CD4-positive, alpha-beta T cell treated with Interleukin-4 for 4 hours (primary cell): ENCODE measurements at regions not wholly inside any gene's neighbourhood (a gene's known extent, or its start where the extent isn't known, plus 50 kb on each side); places are given as distances from the start of the nearest gene placed in this dataset.
"Not testable (repeated sequence)": the region's sequence is repeated elsewhere in the genome, so short reads cannot be mapped to it uniquely, and the experiment has no call there.

Source experiments
- DNase-seq: peaks from one replicate; pipeline ENCODE4 v3.0.0-alpha.2; 2020

DNA sequence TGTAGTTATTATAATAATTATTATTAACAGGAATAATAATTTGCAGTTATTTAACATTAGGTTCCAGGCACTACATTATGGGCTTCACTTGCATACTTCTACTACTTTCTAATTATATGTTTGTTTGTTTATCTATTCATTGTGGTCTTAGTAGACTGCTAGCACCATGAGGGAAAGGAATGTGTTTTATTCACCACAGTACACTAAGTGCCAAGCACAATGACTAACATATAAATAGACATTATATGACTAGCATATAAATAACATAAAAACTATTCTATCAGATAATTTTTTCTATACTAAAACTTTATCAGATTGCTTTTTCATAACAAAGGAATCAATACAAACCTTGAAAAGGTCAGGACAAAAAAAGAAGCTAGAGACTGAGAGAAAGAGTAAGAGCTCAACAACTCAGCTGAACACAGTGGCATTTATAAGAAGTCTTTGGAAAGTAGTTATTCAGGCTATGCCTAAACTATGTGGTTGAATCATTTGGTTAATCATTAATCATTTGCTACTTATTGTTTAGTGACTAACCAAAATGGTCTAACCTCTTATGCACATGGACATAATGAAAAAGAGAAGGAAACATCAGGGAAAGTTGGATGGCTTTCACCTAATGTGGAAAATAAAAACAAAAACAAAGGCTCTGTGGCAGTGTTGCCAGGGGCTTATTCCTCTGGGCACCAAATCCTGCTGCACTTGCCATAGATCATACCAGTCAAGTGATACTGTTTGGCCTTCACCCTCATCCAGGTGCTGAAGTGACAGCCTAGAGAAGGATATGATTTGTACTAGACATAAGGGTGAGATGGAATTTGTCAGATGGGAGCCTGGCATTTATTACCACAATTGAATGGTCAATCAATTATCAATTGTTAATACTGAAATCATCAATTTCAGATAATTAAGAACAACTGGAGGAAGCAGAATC, 174.9 kb downstream of the ETAA1 start:
- DNase-seq: no peak

- DNase-seq: no peak
Measured at GRCh38 chr2:67572721-67573435, 175.7 kb downstream of the ETAA1 start.

DNA sequence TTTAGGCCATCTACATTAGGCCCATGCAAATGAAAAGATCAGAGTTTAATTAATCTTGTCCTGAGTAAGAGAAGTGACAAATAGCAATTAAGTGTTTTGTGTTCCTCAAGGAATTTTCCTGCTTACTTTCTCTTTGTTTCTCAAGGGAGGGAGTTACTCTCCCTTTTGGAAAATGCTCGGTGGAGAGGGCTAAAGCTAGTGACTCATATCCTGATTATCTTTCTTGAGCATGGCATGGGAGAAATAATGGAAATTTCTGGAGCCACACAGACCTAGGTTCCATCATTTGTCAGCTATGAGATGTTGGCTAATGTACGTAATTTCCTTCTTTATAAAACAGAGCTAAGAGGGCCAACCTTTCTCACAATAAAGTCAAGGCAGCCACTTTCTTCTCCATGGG, 177.1 kb downstream of the ETAA1 start:
- DNase-seq: no peak

DNA sequence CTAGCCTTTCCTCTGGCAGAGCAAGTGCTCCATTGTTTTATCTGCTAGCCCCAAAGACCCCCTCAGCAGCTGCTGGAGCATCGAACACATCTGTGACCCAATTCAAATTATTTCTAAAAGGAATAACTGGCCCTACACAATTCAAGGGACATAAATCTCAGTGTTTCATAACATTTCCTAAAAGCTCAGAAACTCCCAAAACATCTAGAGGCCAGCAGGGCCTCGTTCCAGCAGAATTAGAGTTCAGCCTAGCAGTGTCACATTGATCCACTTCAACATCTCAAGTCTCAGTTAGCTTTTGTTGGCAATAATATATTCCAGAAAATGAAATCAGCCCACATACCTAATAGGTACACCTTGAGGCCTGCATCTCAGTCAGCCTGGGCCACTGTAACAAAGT, 179.1 kb downstream of the ETAA1 start:
- no peak for DNase-seq

- DNase-seq: no peak
Measured at GRCh38 chr2:67576991-67577390, 179.9 kb downstream of the ETAA1 start.

DNA sequence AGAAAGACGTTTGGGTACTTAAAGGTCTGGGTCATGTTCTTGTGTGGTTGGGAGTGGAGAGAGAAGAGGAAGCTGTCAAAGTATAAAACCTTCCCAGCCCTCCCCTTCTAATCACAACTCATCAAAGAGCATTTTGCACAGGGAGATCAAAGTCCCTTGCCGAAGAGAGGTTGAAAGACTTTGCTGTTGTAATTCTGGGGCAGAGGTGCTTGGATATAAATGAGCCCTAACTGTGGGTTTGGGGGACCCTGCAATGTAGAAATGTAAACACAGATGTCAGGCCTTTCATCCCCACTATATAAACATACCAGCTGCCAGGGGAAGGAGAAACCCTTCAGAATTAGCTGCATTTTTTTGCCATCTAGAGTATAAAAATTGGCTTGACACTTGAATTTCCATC, 182.1 kb downstream of the ETAA1 start:
- no peak for DNase-seq

DNA sequence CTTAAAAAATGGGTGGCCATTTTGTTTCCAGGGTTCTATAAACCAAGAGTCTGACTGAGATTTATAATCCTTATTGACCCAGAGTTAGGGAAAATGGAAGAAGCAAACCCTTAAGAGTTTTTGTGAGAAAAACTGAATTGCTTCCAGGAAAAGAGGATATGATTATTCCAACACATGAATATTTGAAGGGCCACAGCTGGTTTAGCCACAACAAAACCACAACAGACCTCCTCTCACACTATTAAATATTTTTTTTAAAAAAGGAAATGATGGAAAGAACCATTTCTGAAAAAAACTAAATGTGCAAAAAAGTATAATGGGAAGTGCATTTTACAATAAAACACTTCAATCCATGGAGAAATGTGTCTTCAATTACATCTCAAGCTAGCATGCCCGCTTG, 182.7 kb downstream of the ETAA1 start:
- no peak for DNase-seq

GRCh38 chr2:67581751-67582150, 184.6 kb downstream of the ETAA1 start:
- no peak for DNase-seq

- no peak for DNase-seq
Measured at GRCh38 chr2:67583185-67583584, 186.1 kb downstream of the ETAA1 start.

DNA sequence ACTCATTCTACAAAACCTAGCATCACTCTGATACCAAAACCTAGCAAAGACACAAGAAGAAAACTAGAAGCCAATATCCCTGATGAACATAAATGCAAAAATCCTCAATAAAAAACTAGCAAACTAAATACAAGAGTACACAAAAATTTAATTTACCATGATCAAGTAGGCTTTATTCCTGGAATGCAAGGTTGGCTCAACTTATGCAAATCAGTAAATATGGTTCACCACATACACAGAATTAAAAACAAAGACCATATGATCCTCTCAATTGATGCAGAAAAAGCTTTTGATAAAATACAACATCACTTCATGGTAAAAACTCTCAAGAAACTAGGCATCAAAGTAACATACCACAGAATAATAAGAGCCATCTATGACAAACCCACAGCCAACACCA, 188.3 kb downstream of the ETAA1 start:
- DNase-seq: no peak

DNA sequence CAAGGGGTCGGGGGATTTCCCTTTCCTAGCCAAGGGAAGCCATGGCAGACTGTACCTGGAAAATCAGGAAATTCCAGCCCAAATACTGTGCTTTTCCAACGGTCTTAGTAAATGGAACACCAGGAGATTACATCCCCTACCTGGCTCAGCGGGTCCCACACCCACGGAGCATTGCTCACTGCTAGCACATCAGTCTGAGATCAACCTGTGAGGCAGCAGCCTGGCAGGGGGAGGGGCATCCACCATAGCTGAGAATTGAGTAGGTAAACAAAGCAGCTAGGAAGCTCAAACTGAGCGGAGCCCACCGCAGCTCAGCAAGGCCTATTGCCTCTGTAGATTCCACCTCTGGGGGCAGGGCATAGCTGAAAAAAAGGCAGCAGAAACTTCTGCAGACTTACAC, 192.0 kb downstream of the ETAA1 start:
- not testable (repeated sequence) for DNase-seq

DNA sequence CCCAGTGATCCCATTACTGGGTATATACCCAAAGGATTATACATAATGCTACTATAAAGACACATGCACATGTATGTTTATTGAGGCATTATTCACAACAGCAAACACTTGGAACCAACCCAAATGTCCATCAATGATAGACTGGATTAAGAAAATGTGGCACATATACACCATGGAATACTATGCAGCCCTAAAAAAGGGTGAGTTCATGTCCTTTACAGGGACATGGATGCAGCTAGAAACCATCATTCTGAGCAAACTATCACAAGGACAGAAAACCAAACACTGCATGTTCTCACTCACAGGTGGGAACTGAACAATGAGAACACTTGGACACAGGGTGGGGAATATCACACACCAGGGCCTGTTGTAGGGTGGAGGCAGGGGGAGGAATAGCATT, 197.4 kb downstream of the ETAA1 start:
- not testable (repeated sequence) for DNase-seq

DNA sequence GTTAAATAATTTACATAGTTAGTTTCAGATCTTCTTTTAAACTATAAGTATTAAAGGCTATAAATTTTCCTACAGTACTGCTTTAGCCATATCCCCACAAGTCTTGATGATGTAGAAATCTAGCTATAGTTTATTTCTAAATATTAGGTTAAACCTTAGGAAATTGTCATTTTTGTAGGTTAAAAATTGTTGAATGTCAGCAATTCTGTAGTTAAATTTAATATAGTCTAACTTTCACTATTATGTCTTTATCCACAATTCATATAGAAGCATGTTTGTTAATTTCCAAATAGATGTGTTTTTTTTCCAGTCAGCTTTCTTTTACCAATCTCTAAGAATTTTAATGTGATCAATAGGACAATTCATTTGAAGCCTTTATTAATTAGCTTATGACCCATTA, 199.7 kb downstream of the ETAA1 start:
- no peak for DNase-seq

DNA sequence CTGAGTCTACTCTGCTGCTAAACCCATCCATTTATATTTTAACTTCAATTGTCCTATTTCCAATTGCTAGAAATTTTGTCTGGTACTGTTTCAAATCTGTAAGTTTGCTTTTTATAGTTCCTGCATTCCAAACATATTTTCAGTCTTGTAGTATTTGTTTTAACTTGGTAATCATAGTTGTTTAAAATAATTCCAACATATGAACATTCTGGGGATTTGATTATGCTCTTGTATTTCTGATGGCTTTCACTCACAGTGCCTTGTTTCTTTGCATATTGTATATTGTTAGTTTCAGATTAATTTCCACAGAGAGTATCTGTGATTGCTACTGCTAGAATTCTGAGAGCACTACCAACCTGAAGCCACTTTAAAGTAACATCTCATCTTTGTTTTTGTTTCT, 202.4 kb downstream of the ETAA1 start:
- DNase-seq: no peak

- DNase-seq: no peak
Measured at GRCh38 chr2:67600222-67600871, 203.2 kb downstream of the ETAA1 start.

DNA sequence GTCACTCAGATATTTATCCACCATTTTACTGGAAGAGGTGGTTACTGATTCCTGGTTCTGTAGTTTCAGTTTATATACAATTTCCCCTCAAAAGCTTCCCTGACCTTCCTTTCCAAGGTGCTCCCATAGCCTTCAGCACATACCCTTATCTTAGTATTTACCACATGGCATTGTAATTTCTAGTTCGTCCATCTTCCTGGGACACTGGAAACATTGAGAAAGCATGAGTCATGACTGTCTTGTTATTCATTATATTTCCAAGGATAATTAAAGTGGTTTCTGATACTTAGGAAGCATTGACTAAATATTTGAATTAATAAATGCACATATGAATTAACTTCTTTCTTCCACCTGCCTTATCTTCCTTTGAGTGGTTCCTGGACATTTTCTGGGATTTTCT, 203.8 kb downstream of the ETAA1 start:
- DNase-seq: no peak

DNA sequence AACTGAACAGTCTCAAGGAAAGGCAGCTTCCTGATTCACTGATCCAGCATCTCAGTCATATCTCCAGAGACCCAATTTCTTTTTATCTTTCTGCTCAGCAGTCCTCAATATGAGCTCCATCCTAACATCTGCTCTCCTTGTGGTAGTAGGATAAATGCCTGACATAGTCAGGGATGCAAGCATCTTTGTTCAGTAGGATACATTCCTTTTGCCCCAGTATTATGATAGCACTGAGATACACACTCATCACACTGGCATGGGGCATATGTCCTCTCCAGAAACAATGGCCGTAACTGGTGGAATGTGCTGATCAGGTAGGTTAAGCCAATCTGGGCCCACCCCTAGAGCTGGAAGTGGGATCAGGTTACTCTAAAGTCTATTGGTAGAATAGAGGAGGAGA, 207.2 kb downstream of the ETAA1 start:
- no peak for DNase-seq

GRCh38 chr2:67612576-67613042, 215.5 kb downstream of the ETAA1 start:
- DNase-seq: no peak

DNA sequence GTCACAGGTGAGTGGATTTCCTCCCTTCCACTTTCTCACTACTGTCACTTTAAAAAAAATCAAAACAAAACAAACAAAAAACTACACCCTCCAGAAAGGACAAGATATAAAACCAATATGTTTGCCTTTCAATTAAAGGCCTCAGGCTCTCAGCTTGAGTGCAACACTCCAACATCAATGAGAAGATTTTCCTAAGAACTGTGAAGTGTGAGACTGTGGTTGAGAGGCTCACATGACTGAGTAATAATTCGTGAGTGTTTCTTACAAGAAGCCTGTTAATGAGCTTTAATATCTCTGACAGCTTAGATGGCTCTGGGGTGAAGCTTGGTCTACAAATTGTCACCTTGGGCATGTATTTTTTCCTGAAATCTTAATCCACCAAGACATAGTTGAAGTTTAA, 216.1 kb downstream of the ETAA1 start:
- DNase-seq: no peak

GRCh38 chr2:67614454-67614853, 217.3 kb downstream of the ETAA1 start:
- no peak for DNase-seq

DNA sequence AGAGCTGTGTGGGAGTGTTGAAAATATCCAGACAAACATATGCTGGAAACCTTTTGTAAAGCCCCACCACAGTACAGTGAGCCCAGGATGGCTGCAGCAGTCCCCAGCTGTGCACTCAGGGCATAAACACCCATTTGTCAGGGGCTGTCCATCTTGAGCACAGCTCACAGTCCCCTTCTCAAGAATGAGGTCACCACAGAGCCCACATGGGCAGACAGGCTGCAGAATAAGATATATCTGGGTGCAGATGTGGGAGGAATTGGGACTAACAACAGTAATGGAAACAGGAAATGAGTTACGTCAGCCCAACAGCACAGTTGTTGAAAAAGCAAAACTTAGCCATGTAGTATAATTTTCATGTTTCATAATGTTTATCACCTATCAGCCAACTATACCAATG, 219.6 kb downstream of the ETAA1 start:
- no peak for DNase-seq

DNA sequence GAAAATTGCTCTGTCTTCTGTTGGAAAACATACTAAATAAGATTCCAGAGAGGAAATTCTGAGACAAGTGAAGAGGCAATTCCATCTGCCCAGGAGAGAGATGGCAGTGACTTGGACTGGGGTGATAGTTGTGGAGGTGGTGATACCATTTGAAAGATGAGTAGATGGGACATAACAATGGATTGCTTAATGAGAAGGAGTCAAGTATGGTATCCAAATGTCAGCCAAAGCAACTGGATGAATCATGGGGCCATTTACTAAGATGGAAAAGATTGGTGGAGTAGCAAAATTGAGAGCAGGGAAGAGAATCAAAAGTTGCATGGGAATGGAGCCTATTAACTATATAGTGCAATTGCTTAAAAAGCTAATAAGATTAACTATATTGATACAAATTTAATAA, 222.1 kb downstream of the ETAA1 start:
- DNase-seq: no peak

- DNase-seq: not testable (repeated sequence)
Measured at GRCh38 chr2:67623741-67624140, 226.6 kb downstream of the ETAA1 start.

DNA sequence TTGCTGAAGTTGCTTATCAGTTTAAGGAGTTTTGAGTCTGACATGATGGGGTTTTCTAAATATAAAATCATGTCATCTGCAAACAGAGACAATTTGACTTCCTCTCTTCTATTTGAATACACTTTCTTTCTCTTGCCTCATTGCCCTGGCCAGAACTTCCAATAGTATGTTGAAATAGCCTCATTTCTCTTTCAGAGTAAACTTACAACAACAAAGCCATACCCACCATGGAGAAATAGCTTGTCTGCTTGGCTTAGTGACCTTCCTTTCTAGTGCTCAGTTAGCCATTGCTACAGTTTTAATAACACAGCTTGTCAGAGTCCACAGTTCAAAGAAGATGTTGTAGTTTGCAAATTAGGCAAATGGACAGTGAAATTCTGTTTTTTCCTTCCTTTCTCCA, 228.0 kb downstream of the ETAA1 start:
- no peak for DNase-seq
